ENCODE measurements at regions not wholly inside any gene's neighbourhood (a gene's known extent, or its start where the extent isn't known, plus 50 kb on each side); places are given as distances from the start of the nearest gene placed in this dataset.

DNA sequence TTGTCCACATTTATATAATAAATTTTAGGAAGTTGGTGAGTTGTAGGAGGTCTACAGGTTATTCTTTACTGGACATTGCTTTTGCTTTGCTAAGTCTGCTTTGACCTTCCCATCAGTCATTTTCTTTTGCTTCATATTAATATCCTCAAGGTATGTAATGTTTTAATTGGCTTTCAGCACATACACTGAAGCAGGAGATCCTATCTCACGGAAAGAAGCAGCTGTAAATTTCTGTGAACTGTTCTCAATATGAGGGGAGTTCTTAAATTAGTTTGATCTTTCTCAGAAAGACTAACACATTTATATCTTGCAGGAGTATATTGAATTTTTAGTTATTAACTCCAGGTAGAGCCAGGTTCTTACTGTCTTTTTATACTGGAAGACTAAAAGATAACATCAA lies 856.5 kb downstream of the GATA3 start:
- intact Hi-C loops (cut with micrococcal nuclease): no loop called here
- no peak overlapping the region for H3K27ac Mint-ChIP-seq
- peaks cover 2% of the 10 kb centered on the region for H3K9me3 Mint-ChIP-seq
- no peaks in the 10 kb centered on the region for H3K27me3 Mint-ChIP-seq
- H3K4me1 Mint-ChIP-seq (ENCODE audit: low read depth): peaks cover 10% of the 10 kb centered on the region
- no peak overlapping the region for H3K4me3 Mint-ChIP-seq
- ChIA-PET CTCF (interaction anchor here (1.6 kb wide), 1 partner anchor 299 kb away, joined by 4 read pairs; no protein-coding TSS in a partner anchor), POLR2A (no interaction called here)
- DNase-seq (no peak), ATAC-seq (no peak)
- peaks cover 1% of the 10 kb centered on the region for H3K36me3 Mint-ChIP-seq (ENCODE audit: low read depth)
- TF ChIP-seq, protein P1, sequence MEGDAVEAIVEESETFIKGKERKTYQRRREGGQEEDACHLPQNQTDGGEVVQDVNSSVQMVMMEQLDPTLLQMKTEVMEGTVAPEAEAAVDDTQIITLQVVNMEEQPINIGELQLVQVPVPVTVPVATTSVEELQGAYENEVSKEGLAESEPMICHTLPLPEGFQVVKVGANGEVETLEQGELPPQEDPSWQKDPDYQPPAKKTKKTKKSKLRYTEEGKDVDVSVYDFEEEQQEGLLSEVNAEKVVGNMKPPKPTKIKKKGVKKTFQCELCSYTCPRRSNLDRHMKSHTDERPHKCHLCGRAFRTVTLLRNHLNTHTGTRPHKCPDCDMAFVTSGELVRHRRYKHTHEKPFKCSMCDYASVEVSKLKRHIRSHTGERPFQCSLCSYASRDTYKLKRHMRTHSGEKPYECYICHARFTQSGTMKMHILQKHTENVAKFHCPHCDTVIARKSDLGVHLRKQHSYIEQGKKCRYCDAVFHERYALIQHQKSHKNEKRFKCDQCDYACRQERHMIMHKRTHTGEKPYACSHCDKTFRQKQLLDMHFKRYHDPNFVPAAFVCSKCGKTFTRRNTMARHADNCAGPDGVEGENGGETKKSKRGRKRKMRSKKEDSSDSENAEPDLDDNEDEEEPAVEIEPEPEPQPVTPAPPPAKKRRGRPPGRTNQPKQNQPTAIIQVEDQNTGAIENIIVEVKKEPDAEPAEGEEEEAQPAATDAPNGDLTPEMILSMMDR (IDR thresholded peaks at IDR 0.05): no peak

DNA sequence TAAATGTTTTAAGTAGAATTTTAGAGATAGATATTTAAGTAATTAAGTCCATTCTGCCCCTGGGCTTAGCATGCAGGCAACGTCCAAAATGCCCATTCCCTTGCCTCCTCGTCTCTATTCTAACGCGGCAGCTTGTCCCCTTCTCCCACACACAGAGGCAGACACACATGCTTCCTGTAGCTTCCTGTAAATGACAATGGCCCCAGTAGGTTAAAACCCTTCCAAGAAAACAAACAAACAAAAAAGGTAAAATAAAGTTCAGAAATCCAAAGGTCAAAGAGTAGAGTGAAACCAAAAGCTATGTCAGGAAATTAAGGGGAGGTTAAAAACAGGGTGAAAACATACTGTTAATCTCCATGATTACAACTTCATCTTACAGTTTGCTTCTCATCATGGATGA lies 857.6 kb downstream of the GATA3 start:
- peaks cover 10% of the 10 kb centered on the region for H3K4me1 Mint-ChIP-seq (ENCODE audit: low read depth)
- no peak overlapping the region for H3K27ac Mint-ChIP-seq
- ATAC-seq (no peak), DNase-seq (no peak)
- H3K27me3 Mint-ChIP-seq: no peaks in the 10 kb centered on the region
- TF ChIP-seq, protein P1 (IDR thresholded peaks at IDR 0.05): no peak
- H3K36me3 Mint-ChIP-seq (ENCODE audit: low read depth): no peaks in the 10 kb centered on the region
- ChIA-PET POLR2A (no interaction called here), CTCF (no interaction called here)
- intact Hi-C loops (cut with micrococcal nuclease): no loop called here
- H3K4me3 Mint-ChIP-seq: no peak overlapping the region
- H3K9me3 Mint-ChIP-seq: peaks cover 2% of the 10 kb centered on the region

DNA sequence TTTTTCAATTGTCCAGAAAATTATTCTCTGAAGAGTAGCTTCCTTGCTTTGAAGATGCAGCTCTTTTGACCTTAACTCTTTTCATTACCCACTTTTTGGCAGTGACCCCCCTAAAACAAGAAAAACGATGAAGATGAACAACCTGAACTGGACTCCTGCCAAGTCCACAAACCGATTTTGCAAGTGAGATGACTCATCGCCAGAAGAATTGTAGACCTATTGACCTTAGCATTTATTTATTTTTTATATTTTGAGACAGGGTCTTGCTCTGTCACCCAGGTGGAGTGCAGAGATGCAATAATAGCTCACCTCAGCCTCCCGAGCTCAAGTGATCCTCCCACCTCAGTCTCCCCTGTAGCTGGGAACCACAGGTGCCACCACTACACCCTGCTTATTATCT lies 859.2 kb downstream of the GATA3 start:
- H3K36me3 Mint-ChIP-seq (ENCODE audit: low read depth): no peaks in the 10 kb centered on the region
- POLR2A ChIA-PET: no interaction called here
- ATAC-seq (no peak), DNase-seq (no peak)
- CTCF ChIA-PET: no interaction called here
- intact Hi-C loops (cut with micrococcal nuclease): no loop called here
- peaks cover 10% of the 10 kb centered on the region for H3K4me1 Mint-ChIP-seq (ENCODE audit: low read depth)
- no peak overlapping the region for H3K27ac Mint-ChIP-seq
- H3K9me3 Mint-ChIP-seq: peaks cover 2% of the 10 kb centered on the region
- no peaks in the 10 kb centered on the region for H3K27me3 Mint-ChIP-seq
- no peak overlapping the region for H3K4me3 Mint-ChIP-seq
- TF ChIP-seq, protein P1 (IDR thresholded peaks at IDR 0.05): no peak

DNA sequence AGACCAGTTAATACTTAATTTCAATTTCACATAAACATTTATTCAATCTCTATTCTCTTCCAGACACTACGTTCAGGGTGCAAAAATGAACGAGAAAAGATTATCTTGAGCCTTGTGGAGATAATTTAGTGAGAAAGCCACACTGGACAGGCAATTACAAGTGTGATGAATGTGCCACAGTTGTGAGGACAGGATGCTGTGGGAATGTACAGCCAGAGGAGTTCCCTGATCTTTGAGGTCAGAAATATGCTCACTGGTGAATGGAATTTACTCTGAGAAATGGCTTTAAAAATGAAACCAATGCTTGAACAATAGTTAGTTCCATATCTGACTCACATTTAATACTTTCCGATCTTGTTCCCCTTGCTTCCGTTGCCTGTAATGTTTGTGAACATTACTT lies 864.8 kb downstream of the GATA3 start:
- Mint-ChIP-seq H3K9me3 (peaks cover 2% of the 10 kb centered on the region), H3K36me3 (ENCODE audit: low read depth) (no peaks in the 10 kb centered on the region), H3K4me3 (no peak overlapping the region), H3K27ac (no peak overlapping the region), H3K4me1 (ENCODE audit: low read depth) (peaks cover 5% of the 10 kb centered on the region), H3K27me3 (no peaks in the 10 kb centered on the region)
- intact Hi-C loops (cut with micrococcal nuclease): no loop called here
- ChIA-PET CTCF (no interaction called here), POLR2A (no interaction called here)
- DNase-seq: no peak
- TF ChIP-seq, protein P1 (IDR thresholded peaks at IDR 0.05): no peak
- ATAC-seq: no peak

DNA sequence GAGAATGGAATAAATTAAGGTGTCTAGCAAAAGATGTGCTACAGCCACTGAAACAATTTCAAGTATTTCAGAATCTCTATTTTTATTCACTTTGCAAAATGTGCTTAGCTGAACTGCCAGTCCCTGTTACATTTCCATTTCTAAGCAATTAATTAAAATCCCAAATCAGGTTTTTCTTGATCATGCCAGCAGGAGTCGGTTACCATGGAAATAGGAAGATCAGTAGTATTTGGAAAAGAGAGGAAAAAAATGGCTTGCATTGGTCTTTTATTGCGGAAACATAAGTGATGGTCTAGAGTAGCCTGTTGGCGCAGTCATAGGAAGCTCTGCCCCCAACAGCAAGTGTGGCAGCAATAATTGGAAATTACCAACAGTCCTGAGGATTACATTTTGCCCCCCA lies 867.1 kb downstream of the GATA3 start:
- CTCF ChIA-PET: no interaction called here
- intact Hi-C loops (cut with micrococcal nuclease): no loop called here
- Mint-ChIP-seq H3K4me3 (no peak overlapping the region), H3K27me3 (no peaks in the 10 kb centered on the region), H3K9me3 (no peaks in the 10 kb centered on the region), H3K36me3 (ENCODE audit: low read depth) (no peaks in the 10 kb centered on the region), H3K27ac (no peak overlapping the region), H3K4me1 (ENCODE audit: low read depth) (peaks cover 5% of the 10 kb centered on the region)
- ATAC-seq: no peak
- POLR2A ChIA-PET: interaction anchor here (0.6 kb wide), 1 partner anchor 17 kb away, joined by 3 read pairs; no protein-coding TSS in a partner anchor
- TF ChIP-seq, protein P1 (IDR thresholded peaks at IDR 0.05): no peak
- no peak for DNase-seq

Data from activated CD8-positive, alpha-beta T cell treated with anti-CD3 and anti-CD28 coated beads for 36 hours (primary cell).